GM19035 (cell line): ENCODE measurements at regions not wholly inside any gene's neighbourhood (a gene's known extent, or its start where the extent isn't known, plus 50 kb on each side); places are given as distances from the start of the nearest gene placed in this dataset.

Experiments
- ATAC-seq: cut with Tn5 transposase; IDR thresholded peaks from one replicate; pipeline ENCODE4 v1.9.1; 2021; ENCODE audit not compliant: unreplicated experiment

DNA sequence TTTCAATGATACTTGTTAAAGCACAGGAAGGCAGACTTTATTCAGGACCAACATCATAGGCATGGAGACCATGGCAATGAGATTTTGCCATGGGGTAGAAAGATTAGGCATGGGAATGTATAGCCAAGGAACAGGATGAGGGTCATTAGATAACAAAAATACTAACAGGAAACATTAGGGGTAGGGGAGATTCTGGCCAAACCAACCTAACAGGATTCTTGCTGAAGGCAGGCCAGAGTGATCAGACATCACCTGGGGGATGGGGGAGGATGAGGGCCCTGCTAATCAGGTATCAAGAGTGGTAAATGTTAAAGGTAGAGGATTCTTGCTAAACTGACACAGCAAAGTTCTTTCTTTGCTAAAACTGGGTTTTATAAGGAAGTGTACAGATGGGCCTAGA, 481.8 kb downstream of the ETS1 start:
- ATAC-seq = no peak

DNA sequence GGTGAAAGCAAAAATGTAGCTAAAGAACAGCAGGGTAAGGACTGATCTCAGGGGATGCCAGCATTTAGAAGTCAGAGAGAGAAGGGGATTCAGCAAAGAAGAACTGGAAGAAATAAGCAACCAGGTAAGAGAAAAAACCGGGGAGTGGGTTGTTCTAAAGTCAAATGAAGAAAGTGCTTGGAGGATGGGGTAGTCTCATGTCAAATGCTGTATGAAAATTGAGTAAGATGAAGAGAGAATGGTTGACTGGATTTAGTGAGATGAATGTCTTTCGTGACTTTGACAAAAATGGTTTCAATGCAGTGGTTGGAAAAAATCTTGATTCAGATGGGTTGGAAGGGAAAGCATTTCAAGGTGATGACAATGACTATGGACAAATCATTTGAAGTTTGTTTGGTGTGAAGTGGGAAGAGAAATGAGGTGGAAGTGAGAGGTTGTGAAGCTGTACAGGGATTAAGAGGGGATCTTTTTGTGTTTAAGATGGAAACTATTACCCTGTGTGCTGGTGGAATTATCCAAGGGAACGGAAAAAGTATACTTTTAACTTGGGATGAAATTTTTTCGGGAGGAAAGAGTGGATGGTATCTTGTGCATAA, 484.0 kb downstream of the ETS1 start:
- ATAC-seq = no peak

DNA sequence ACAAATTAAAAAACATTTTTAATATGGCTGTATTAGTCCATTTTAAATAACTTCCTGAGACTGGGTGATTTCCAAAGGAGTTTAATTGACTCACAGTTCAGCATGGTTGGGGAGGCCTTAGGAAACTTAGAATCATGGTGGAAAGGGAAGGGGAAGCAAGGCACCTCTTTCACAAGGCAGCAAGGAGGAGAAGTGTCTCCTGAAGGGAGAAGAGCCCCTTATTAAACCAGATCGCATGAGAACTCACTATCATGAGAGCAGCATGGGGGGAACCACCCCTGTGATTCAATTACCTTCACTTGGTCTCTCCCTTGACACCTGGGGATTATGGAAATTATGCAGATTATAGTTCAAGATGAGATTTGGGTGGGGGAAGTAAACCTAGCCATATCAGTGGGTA, 488.6 kb downstream of the ETS1 start:
- ATAC-seq = no peak

DNA sequence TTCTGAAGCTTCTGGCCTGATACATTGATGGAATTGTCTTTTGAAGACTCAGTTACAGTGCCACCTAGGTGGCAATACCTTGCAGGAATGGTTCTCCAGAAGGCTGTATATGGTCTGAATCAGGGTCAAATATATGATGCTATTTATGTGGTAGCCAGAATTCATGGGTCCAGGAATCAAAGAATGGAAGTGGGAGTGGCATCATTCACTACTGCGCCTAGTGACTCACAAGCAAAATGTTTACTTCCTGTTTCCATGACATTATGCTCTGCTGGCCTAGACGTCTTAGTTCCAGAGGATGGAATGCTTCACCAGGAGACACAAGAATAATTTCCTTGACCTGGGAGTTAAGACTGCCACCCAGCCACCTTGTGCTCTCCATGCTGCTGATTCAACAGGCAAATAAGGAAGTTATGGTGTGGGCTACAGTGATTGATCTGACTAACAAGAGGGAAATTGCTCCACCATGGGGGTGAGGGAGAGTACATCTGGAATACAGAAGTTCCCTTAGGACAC, 491.8 kb downstream of the ETS1 start:
- ATAC-seq = no peak

DNA sequence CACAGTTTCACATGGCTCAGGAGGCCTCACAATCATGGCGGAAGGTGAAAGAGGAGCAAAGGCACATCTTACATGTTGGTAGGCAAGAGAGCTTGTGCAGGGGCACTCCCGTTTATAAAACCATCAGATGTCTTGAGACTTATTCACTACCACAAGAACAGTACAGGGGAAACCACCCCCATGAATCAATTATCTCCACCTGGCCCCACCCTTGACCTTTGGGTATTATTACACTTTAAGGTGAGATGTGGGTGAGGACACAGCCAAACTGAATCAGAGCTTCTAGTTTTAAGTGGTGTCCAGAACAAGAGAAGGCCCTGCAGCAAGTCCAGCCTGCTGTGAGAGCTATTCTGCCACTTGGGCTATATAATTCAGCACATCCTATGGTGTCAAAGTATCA, 493.7 kb downstream of the ETS1 start:
- ATAC-seq = no peak

DNA sequence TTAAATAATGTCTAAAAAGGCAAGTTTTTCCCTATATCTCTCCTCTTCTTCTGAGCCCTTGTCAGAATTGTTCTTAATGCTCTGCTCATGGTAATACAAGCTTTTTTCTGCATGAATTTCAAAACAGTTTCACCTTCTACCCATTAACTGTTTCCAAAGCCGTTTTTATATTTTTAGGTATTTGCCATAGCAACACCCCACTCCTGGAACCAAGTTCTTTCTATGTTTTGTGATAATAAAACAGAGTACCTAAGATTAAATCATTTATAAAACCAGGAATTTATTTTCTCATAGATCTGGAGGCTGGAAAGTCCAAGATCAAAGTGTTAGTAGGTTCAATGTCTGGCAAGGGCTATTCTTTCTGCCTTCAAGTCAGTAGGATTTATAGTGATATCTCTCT, 497.4 kb downstream of the ETS1 start:
- ATAC-seq = no peak

DNA sequence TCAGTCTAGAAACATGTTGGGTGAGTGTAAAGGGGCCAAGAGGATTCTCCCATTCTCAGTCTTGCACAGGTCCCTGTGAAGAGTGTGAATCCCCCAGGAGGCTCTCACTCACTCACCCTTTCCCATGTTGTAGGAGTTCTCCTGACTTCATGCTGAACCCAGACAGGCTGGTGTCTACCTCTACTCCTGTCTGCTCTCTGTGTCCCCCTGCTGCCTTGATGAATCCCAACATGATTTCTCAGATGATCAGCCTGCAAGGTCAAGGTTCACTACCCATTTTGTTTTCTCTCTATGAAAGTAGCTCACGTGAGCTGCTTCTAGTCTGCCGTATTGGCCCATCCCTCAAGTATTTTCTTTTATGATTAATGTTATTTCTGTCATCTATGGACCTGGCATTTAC, 500.6 kb downstream of the ETS1 start:
- ATAC-seq = no peak

DNA sequence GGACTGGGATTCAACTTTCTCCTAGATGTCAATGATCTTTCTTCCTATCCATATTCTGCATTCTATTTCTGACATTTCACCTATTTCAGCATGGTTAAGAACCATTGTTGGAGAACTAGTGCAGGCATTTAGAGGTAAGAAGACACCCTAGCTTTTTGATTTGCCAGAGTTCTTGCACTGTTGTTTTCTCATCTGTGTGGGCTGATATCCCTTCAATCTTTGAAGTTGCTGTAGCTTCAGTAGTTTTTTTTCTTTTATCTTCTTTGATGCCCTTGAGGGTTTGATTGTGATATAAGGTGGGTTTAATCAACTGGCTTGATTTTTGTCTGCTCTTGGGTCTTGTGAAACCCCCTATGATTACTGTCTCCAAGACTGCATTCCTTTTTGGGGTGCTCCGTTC, 502.1 kb downstream of the ETS1 start:
- ATAC-seq = no peak

DNA sequence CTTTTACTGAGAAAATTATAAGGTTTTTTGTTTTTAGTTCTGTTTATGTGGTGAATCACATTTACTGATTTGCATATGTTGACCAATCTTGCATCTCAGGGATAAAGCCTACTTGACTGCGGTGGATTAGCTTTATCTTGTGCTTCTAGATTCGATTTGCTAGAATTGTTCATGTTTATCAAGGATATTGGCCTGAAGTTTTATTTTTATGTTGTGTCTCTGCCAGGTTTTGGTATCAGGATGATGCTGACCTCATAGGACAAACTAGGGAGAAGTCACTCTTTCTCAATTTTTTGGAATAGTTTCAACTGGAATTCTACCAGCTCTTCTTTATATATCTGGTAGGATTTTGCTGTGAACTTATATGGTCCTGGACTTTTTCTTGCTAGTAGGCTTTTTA, 504.8 kb downstream of the ETS1 start:
- ATAC-seq = no peak

DNA sequence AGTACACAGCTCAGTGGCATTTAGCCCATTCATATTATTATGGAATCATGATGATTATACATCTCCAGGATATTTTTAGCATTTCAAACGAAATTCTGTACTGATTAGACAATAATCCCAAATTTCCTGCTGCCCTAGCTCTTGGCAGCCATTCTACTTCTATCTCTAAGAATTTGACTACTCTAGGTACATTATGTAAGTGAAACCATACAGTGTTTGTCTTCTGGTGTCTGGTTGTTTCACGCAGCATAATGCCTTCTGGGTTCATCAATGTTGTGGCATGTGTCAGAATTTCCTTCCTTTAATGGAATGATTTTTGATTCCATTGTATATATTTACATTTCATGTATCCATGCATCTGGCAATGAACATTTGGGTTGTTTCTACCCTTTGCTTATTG, 517.7 kb downstream of the ETS1 start:
- ATAC-seq = no peak

DNA sequence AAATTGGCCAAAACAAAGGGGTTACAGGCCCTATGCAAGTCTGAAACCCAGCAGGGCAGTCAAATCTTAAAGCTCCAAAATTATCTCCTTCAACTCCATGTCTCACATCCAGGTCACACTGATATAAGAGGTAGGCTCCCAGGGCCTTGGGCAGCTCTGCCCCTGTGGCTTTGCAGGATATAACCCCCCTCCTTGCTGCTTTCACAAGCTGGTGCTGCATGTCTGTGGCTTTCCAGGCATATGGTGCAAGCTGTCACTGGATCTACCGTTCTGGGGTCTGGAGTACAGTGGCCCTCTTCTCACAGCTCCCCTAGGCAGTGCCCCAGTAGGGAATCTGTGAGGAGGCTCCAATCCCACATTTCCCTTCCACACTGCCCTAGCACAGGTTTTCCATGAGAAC, 519.6 kb downstream of the ETS1 start:
- no peak for ATAC-seq

DNA sequence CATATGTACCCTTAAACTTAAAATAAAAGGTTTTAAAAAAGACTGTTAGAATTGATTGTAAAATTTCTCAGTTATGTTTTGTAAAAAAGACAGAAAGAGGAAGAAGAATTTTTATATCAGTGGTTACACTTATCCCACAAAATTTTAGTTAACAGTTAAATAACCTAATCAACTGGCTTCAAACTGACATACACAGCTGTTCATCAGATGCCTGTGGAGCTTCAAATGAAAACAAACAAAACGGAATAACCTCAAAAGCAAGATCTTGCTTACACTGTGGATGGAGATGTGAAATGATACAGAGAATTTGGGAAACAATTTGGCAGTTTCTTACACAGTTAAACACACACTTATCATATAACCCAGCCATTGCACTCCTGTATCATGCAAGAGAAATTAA, 521.0 kb downstream of the ETS1 start:
- ATAC-seq = no peak

DNA sequence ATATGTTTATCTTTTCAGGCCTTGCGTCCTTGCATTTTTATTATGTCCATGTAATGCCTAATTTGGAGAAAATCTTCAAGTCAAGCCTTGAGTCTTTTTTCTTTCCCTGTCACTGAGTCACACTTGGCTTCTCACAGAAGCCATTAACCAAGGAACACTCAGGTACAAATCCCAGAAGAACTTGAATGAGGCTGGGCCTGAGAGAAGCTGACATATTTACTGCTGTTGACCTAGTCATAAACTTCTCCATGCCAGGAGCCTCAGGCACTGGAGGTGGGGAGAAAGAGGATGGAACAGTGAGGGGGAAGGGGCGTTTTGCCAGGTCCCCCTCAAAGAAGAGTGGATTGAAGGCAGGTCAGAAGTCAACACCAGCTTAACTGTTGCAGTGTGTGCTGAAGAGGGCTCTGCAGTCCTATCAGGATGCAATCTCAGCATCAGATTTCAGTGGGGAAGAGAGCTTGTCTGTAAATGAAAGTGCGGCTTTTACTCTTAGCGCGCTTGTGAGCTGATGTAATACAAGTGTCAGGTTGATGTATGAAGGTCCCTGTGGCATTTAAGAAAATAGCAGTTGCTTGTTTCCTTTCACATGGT, 526.0 kb downstream of the ETS1 start:
- no peak for ATAC-seq

DNA sequence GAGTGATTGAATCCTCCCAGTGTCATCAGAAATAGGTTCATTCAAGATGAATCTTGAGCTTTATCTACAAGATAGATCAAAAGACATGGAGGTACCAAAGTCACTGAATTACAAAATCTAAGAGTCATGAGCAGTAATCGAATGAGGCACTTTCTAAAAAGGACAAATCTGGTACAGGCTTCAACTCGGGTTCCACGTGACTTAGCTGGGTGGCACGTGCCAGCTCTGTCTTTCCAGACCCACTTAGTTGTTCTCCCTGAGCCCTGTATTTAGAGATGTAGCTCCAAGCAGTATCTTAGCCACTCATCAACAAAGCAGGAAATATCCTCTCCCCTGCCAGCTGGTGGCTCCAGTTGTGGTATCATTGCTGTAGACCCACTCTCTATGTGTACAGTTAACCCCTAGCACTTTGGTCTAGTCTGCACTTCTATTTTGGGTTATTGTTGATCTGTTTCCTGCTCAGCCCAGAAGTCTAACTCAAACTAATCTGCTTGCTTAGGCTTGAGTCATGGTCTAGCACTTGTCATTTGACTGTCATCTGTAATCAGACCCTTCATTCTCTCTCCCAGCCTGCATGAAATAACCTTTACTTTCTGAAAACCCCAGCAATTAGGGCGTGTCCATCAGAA, 528.7 kb downstream of the ETS1 start:
- ATAC-seq = no peak

DNA sequence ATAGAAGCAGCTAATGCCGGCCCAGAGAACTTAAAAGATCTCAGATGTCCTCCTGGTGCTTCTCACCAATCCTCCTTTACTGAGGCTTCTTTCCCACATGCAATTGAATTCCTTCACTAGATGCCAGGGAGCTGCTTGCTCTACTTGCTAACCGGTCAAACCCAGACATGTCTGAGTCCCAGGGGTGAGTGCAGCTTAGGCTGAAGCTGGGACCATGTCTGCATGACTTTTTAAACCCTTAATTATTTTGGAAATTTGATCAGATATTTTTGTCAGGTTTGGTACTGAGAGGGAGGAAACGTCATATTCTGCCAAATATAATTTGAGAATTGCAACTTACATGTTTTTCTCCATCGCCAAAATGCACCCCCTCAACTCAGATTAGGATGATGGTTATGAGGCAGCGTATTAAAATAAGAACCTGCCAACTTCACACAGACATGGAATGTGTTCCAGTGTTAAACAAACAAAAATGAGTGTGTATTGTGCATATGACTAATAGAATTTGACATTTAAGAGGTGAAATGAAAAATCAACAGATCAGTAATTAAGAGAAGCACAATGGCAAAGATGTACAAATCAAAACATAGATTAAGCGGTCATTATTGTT, 529.5 kb downstream of the ETS1 start:
- ATAC-seq = no peak

DNA sequence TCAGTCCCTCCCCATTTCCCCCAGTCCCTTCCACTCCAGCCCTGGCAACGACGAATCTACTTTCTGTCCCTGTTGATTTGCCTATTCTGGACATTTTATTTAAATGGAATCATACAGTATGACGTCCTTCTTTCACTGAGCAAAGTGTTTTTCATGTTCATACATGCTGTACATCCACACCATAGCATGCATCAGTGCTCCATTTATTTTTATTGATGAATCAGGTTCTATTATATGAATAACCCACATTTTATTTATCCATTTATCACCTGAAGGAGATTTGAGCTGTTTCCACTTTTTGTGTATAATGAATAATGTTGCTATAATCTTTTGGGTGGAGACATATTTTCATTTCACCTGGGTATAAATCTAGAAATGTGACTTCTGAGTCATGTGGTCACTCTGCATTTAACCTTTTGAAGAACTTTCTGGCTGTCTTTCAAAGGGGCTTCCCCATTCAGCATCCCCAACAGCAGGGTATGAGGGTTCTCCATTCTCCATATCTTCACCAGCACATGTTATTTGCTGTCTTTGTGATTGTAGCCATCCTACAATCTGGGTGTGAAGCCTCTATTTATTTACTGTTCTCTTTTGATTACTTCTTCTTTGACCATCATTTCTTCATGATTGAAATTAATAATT, 531.7 kb downstream of the ETS1 start:
- no peak for ATAC-seq

DNA sequence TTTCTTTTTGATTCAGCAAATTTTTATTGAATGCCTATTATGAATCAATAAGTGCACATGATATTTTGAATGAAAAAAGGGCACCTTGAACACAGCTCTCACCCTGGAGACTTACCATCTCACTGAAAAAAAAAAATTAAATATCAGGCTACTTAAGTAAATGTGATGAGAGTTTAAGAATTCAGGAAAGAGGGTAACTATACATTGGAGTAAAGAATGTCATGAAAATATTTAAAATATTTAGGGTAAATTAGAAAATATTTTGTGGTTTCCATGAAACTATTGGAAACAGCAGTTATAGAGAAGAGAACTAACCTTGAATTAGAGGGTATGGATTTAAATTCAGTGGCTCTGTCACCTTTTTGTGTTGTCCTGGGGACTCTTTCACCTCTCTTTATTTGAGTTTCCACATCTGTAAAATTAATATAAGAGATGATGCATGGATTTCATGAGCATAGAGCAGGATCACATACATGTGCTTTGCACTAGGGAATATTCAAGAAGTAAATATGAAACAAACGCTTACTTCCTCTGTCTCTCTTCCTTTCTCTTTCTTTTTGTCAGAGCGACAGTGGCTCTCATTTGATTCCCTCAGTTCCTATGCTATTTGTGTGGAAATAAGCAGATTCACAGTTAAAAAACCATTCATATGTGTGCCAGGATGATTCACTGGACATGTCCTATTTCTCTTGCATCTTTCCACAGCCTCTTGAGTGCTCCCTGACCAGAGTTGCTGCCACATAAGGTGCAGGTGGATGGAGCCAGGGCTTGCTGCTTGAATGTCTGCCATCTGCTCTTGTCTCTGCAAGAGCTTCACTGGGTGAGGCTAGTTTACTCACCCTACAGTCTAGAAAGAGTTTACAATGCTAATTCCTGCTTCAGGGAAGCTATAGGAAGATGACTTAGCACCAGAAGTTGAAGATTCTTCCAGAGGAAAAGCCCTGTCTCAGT, 533.1 kb downstream of the ETS1 start:
- ATAC-seq = peak; percentile 70

DNA sequence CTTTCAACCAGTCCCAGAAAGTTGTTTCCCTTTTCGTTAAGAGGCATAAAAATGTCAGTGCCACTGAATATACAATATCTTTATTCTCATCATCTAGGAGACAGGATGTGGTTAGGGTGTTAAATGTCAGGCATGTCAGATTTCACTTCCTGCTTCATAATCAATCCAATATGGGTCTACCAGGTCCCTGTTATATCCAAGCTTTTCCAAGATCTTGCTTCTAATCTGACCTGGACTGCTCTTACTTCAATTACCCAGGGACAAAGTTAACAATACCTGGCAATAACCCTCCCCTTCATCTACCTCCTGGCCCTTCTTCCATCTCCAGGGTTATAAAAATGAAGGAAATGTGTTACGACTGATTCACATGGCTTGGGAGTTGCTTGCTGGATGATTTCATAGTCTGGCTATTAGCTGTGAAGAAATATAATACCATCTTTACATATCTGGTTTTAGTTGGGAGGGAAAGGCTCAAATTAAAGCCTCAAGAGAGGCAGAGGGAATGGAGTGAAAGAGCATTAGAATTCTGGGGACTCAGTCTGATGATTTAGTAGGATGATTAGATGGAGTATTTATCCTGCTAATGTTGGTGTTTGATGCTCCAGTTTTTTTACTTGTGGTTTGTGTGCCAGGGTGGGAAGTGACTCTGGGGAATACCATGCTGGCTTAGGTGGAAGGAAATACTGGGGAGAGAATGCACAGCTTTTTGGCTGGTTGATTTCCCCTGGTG, 534.3 kb downstream of the ETS1 start:
- ATAC-seq = no peak

DNA sequence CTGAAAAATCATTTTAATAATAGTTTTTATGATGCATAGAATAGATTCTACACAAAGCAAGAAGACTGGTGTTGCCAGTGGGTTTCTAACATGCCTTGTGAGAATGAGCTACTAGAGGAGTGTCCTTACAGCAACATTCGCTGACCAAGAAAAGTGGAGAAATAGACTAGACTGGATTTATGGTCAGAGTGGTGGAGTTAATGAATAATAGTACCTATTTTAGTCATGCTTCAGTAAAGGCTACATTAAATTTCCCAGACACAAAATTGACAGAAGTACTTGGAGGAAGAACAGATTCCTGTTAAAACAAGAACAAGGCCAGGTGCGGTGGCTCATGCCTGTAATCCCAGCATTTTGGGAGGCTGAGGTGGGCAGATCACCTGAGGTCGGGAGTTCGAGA, 539.2 kb downstream of the ETS1 start:
- ATAC-seq = no peak

DNA sequence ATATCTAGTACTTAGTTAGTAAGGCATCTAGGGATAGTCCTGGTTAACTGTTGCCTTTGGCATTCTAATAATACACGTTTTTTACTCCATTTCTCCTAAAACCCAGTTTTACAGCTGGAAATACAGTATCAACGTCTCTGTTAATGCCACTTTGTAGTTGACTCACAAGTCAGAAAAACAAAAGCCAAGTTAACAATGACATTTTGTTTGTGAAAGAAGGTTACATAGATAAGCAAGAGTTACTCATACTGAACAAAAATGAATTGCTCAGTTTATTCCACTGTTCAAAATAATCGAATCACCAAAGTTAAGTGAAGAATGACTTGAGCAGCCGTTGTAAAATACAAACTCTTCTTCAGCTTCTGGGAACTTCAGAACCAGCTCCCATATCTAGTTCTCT, 540.3 kb downstream of the ETS1 start:
- ATAC-seq = no peak
